Stimulated activated naive CD4-positive, alpha-beta T cell (primary cell): ENCODE measurements at regions not wholly inside any gene's neighbourhood (a gene's known extent, or its start where the extent isn't known, plus 50 kb on each side); places are given as distances from the start of the nearest gene placed in this dataset.

Experiments
- DNase-seq, 6 experiments: peaks; one replicate each; lab custom pipeline; 2025; lab: John Stamatoyannopoulos, UW

DNA sequence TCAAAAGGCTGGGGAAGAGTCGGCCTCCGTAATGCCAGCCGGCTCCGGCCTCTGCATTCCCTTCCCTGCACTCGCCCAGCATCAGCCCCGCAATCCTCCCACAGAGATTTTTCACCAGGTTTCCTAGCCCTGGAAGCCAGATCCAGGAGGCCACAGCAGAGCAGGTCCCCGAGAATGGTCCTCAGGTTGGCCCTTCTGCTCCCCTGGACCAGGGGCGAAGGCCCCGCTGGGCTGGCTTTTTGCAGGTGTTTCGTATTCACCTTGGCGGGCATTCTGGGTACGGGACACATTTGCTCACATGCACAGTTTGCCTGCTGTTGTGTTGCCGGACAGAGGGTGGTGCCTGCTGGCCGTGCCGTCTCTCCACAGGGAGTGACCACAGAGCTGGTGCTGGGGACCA lies 309.5 kb downstream of the NDUFA10 start:
- DNase-seq: no peak

DNA sequence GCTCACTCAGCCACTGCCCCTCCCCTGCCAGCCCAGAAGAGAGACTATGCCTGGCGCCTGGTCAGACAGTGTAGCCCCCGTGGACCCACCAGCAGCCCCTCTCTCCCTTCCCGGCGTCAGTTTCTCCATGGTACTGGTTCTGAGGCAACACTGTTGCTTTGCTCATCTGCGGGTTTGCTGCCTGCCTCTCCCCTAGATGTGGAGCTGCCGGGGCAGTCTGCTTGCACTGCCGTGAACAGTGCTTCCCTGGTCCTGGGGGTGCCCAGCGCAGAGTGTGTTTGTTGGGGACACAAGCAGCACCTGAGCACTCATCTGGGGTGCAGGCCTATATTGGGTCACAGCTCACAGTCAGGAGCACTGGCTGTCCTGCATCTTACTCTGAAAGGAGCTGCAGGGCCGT lies 309.9 kb downstream of the NDUFA10 start:
- DNase-seq: no peak

DNA sequence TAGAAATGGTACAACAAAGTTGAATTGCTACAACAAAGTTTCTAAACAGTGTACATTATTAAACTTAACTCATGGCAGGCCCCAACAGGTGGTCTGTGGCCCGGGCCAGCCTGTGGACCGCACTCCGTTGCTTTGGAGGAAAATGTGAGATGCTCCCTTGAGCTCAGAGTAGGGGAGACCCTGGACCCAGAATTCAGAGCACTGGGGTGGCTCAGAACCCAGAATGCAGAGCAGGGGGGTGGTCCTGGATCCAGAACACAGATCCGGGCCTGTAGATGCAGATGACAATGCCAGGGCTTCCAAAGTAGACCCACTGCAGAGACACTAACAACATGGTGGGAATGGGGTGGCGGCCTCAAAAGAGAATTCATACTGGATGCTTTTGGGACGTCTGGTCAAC lies 311.0 kb downstream of the NDUFA10 start:
- DNase-seq: no peak

DNA sequence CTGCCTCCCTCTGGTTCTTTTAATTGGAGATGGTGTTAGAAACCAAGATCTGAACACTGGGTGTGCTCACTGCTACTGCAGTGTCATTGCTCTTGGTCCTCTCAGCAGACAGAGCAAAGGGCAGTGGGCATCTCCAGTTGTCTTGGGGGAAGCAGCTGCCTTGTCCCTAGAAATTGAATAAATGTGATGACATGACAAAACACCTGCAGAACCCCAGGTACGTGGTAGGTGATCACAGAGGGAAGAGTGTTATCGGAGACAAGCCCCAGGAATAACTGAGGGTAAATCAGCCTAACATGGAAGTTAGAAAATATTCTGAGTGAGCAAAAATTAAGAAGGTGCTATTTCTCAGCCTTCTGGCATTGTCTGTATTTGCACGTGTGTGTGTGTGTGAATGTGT lies 311.9 kb upstream of the HDAC4 start:
- DNase-seq: no peak

DNA sequence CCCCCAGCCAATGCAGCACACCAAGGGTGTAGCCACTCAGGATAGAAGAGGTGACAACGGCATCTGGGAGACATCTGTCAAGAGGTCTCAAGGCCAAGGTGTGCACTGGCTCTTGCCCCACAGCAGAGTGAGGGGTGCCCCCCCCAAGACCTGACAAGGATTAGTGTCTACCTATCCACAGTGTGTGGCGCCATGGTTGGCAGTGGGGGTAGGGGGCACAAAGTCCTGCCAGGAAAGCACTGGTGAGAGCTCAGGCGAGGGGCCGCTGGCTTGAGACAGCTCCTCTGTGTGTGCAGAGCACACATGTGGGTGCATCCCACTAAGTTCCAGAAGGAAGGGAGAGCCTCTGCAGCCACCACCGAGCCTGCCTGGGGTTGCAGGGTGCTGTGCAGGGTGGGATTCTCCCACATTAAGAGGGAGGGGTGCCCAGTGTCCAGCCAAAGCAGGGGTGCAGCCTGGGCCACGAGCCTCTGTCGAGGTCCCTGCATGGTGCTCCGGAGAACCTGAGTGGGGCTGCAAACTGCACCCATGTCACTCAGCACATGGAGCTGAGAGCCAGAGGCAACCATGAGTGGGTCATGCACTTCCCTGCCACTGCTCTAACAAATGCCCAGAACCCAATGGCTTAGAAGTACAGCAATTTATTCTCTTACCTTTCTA lies 311.2 kb upstream of the HDAC4 start:
- DNase-seq: no peak

DNA sequence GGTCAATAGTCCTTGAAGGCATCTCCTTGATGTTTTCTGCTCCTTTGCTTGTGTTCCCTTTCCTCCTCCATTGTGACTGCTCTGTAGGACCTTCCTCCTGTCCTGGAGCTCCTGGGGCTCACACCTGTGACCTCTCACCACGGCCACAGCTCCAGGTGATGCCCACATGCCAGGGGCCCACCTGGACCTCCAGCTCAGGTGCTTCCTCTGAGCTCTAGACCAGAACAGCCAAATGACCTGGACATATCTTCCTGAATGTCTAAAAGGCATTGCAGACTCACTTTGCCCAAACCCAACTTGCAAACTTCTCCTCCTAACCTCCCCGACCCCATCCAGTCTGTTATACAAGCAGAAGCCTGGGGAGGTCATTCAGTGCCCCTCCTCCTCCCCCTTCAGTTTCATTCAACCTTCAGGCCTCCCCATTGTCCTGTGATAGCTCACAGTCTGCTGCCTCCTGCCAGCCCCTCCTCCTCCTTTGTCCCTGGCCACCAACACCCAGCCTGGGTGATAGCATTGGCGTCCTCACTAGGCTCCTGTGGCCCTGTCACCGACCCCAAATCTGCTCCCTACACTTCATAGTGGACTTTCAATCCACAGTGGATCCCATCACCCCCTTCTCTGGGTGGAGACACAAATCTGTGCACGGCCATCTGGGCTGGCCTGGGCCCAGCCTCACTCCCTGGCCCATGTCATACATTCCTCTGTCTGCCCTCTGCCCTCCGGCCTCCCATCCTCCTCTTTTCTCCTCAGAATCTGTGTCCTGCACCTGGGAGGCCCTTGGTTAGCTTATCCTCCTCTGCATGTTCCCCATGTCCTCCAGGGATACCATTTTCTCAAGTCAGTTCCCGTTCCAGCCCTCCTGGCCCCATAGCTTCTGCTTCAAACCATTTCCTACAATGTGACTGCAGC lies 310.4 kb upstream of the HDAC4 start:
- no peak for DNase-seq

DNA sequence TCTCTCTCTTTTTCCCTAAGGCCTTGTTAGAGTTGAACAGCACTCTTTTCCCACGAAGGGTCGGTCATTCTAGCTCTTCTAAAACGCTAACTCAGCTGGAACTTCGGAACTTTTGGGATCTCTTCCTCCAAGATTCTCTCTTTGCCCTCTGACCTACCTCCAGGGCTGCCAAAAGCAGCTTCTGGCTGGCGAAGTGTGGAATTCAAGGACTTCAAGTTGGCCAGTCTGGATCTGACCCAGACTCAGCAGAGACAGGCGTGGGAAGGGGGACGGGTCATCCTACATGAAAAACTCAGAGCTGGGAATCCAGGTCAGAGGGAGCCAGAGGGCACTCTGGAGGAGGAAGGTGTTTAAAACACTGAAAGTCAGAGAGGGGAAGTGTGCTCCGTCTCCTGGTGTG lies 305.5 kb upstream of the HDAC4 start:
- DNase-seq: no peak

DNA sequence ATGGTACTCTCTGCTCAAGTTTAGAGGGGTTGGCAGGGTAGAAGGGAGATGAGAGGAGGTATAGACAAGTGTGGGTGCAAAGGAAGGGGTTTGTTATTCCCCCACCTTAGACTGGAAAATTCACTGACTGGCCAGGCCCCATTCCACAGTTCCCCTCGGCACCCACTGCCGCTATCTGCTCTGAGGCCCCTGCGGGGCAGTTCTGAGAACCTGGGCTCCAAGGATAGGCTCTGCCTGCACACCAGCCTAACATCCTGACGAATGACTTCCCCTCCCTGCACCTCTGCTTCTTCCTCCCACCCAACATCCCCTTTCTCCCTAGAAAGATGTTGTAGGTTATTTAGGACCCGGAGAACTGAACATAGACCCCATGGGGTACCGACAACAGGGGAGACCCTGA lies 303.9 kb upstream of the HDAC4 start:
- no peak for DNase-seq

DNA sequence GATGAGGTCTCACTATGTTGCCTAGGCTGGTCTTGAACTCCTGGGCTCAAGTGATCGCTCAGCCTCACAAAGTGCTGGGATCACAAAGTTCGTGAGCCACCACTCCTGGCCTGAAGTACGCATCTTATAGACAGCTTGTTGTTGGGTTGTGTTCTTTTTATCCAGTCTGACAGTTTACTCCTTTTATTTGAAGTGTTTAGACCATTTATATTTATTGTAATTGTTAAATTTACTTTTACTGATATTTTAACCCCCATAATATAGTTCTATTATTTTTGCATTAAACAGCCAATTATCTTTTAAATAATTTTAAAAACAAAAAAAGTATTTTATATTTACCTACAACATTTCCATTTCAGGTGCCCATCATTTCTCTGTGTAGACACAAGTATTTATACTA lies 303.0 kb upstream of the HDAC4 start:
- DNase-seq: no peak

DNA sequence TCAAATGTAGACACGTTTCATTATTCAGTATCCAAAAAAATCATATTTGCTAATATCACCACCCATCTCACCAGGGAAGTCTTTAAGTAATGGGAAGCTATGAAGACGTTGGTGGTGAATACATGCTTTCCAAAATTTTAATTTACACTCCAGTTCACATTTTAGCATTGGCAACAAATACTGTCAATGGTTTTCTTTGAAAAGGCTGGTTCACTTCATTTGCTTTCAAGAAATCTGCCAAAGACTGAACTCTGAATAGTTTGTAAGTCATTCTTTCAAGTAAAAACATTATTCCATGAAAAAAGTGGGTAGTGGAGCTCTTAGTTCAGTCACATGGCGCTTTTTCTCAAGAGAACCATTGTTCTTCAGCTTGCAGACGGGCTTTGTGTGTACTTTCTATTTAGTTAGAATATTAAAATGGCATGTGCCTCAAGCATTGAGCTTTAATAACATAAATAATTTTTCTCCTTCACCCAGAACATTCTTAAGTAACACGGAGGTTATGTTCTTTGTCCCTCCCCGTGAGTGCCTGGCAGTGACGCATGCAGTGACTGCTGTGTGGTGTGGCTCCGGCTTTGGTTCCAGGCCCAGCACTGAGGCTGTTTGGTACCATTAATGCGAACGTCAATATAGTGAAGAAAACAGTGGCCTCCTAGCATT lies 300.0 kb upstream of the HDAC4 start:
- no peak for DNase-seq

DNA sequence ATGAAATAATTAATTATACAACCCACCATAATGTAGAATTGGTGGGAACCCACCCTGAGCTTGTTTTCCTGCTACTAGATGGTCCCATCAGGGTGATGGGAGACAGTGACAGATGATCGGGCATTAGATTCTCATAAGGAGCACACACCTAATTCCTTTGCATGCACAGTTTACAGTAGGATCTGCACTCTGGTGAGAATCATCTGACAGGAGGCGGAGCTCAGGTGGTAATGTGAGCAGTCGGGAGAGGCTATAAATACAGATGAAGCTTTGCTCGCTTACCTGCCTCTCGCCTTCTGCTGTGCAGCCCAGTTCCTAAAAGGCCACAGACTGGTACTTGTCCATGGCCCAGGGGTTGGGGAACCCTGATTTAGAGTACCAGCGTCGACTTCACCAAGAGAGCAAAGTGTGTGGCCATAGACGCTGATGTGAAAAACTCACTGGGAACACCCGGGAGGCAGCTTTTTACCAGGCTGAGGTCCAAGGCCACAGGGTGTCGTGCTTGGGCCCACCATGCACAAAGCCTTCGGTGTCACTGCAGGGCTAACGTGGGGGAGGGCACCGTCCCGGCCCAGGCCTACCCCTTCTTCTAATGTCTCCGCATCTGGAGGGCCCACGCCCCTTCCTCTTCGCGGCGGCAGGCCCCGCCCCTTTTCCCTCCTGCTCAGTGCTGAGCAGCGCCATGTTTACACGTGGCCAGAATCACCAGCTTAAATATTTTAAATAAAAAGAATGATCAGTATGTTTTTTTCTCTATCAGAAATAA lies 296.8 kb upstream of the HDAC4 start:
- DNase-seq: no peak

DNA sequence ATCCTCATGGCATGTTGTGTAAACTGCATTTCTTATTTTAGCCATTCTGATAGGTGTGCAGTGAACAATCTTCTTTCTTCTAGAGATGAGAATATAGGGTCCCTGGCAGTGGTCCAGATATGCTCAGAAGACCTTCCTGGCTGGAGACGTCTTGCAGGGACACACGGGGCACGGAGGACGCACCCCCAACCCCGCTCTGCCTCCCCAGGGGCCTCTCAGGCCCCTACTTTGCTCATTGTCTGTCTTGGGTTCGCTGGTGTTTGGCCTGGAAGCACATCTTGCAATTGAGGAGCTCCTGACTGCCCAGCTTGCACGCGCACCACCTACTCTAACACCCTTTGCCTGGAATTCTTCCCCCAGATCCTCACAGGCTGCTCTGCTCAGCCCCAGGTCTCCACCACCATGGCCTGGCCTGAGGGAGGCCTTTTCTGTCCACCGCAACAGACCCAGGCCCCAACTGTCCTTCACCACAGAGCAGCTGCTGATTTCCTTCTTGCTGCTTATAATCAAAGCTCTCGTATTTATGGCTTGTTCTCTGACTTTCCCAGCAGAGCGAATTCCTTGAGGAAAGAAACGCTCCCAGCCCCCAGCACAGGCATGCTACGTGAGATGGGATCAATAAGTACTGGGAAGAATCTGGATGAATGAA lies 295.9 kb upstream of the HDAC4 start:
- DNase-seq: no peak

DNA sequence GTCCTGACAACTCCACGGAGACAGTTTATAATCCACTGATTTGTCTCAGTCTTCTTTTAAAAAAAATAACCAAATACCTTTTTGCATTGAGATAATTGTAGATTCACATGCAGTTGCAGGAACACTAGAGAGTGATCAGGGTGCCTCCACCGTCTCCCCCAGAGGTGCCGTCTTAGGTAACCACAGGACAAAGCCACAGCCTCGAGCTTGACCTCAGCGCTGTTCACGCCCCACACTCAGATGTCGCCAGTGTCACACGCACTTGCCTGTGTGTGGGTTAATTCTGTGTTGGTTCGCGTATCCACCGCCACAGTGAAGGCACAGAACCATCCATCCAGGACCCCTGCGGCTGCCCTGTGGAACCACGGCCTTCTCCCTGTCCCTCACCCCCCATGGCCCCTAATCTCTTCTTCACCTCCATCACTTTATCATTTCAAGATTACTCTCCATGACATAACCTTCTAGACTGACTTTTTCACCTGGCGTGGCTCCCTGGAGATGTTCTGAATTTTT lies 295.0 kb upstream of the HDAC4 start:
- DNase-seq: no peak

DNA sequence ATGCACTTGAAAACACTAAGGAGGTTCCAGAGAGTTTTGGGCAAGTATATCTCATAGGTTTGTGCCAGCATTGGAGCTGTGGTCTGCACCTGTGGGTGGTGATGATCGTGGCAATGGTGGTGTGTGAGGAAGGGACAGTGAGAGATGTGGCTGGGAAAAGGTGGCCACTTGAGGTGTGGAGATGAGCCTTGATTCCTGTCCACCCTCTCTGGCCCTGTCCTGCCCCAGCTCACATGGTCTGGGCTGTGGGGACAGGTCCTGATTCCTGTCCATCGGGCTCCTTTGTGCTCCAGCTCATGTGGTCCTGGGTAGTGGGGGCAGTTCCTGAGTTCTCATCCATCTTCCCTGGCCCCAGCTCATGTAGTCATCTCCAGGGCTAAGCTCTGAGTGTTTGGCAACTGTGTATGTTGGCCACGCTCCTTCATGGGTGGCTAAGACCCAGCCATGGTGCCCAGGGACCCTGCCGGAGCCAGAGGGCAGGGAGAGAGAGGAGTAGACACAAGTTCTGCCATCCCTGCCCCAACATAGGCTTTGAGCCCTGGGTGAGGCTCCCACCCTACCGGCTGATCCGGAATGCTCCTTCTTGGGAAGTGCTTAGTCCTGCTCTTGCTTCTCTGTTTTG lies 294.4 kb upstream of the HDAC4 start:
- no peak for DNase-seq

DNA sequence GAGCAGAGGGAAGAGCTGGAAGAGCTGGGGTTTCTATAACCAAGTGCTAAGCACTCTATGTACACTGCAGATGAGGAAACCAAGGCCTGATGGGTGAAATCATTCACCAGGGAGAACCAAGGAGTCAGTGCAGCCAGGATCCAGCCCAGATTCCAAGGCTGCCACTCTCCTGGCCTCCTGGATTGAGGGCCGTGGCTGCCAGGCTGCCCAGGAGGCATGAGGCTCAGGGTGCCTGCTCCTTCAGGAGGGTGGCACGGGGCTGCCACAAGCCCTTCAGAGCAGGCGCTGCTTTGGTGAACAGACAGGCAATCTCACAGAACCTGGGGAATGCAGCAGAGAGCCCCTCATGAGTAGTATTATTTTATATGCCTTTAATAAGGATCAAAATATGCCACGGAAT lies 293.7 kb upstream of the HDAC4 start:
- DNase-seq: no peak

DNA sequence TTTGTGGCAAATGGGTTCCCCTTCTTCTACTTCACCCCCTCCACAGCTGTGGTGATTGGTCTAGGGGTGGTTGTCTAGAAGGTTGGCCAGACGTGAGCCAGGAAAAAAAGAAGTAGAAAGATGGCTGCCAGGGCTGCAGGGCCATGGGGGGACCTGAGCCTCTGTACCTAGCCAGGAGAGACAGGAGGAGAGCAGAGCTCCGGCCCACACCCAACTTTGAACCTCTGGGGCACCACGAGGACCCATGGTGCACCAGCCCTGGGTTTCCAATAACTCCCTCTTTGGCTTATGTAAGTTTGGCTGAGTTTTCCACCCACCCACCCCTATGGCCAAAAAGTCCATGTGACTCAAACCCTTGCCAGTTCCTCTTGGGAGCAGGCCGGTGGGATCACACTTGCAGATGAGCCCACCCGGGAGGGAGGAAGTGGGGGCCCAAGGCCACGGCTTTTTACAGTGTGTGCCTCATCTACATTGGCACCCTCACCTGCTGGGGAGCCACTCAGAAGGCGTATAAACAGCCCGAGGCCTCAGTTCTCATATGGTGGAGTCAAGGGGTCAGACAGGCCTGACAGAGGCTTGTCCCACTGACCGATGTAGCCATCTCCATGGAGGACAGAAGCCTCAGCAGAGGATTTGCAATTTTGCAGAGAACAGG lies 293.1 kb upstream of the HDAC4 start:
- DNase-seq: no peak

DNA sequence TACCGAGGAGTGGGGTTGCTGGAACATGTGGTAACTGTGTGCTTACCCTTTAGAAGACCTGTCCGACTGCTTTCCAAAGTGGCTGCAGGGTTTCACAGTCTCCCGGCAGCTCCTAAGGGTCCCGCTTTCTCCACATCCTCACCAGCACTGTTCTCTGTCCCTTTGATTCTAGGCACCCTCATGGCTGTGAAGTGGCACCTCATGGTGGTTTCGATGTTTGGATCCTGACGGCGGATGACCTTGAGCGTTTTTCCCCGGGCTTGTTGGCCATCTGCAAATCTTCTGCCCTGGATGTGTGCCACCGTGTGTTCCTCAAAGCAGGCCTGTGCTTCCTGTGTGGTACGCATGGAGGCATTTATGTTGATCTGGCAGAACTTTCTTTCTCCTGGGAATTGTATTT lies 292.5 kb upstream of the HDAC4 start:
- no peak for DNase-seq

DNA sequence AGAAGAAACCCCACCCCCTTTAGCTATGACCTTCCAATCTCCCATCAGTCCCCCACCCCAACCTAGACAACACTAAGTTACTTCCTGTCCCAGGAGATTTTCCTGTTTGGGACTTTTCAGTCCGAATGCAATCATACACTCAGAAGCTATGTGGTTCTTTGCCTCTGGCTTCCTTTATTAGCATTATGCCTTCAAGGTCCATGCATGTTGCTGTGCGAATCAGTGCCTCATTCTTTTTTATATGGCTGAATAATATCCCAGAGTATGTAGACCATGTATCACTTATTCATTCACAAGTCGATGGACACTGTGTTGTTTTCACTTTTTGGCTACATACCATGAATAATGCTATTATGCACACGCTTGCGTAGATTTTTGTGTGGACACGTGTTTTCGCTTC lies 292.1 kb upstream of the HDAC4 start:
- DNase-seq: no peak

DNA sequence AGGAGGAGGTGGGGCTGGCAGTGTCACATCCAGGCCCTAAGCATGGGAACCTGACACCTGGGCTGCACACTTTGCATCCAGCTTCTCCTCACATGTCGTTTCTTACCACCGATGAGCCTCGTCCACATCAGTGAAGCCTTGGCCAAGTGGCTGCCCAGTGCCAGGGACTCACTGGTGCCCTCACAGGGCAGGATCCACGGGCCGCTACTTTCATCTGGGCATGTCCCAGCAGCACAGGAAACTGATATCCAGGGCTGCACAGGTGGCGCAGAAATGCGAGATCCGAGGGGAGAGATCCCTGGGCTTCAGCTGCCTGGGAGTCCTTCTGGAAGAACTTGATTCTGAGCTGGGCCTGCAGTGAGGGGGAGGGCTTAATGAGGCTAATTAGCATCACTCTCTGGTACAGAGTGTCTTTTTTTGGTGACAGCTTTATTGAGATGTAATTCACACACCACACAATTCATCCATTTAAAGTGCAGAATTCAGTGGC lies 291.6 kb upstream of the HDAC4 start:
- no peak for DNase-seq

DNA sequence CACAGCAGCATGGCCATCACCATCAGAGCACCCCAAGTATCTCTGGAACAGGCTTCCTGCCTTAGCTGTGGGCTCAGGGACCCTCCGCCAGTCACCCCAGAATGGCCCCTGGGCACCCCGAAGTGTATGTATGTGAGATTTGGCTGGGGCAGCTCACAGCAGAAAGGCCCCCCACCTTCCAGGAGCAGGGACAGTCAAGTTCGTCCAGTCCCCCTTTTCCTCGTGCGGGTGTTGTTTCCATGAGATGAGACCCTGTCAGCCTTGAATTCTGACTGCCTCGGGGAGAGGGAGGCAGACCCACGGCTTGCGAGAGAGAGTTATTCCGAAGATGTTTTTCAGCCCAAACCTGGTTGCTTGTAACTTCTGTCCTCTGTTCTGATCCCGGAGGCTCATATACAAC lies 290.9 kb upstream of the HDAC4 start:
- no peak for DNase-seq
